Ovary (tissue), 3 donors: ENCODE measurements at regions not wholly inside any gene's neighbourhood (a gene's known extent, or its start where the extent isn't known, plus 50 kb on each side); places are given as distances from the start of the nearest gene placed in this dataset.

Experiments used
- CTCF ChIP-seq, 3 donors: fragments of 450-650 bp in 2 of 3; fragments of 200-600 bp in 1 of 3; IDR thresholded peaks; one replicate each; pipeline versions ENCODE4 v1.5.1 to v1.8.0; 2016 to 2022; ENCODE audit warnings: antibody characterized with exemption in 3 of 3, mild to moderate bottlenecking in 1 of 3
- EP300 ChIP-seq: sonication (generic); formaldehyde crosslinking; IDR thresholded peaks from one replicate; pipeline ENCODE4 v1.6.1; 2017; ENCODE audit warnings: antibody characterized with exemption
- POLR2A ChIP-seq: fragments of 450-650 bp; IDR thresholded peaks from one replicate; pipeline ENCODE4 v1.6.1; 2017; ENCODE audit warnings: antibody characterized with exemption, mild to moderate bottlenecking, moderate library complexity
- donor health status: DM: no; HTN: no; CAD: no.

DNA sequence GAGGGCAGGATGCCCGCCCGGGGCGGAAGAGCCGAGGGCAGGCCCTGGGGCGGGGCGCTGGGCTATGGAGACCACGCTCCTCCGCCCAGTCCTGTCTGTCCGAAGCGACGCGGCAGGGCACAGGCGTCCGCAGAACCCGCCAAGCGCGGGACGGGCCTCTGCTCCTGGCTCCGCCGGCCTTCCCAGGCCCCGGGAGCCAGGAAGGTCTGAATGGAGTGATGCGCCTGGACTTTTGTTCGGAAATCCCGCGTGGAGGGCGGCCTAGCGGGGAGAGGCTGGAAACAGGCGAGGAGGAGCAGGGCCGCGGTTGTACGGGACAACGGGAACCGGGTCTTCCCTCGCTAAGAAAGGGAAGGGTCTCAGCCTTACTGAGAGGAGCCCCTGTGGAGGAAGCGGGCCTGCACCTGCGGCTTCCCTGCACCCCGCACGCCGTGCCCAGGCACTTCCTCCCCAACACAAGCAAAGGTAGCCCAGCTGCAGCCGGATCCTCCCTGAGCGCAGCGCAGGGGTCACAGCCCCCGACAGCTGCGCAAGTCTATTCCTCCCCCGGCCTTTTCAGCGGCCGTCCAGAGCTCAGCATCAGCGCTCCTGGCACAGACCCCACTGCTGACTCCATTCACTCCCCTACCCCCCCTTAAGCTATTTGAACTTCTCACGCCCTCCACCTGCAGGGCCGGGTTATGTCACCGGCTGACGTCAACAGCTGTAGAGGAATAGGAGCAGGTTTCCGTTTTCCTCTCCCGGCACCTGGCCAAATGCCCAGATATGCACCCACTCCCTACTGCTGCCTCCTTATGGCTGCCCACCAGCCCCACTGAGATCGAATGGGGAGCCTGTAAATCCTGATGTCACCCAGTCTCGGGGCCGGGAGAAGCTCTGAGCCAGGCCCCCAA is 143.2 kb upstream of the RET start:
- TF ChIP-seq POLR2A = no peak
- no peak for TF ChIP-seq CTCF (IDR thresholded peaks at IDR 0.05)
- no peak for TF ChIP-seq EP300
